Neural progenitor cell (in vitro differentiated cells): ENCODE measurements at regions not wholly inside any gene's neighbourhood (a gene's known extent, or its start where the extent isn't known, plus 50 kb on each side); places are given as distances from the start of the nearest gene placed in this dataset.

Experiments
- CTCF ChIP-seq: fragments of 200-600 bp; sonication (generic); IDR thresholded peaks from 2 replicates; pipeline ENCODE4 v1.5.1; 2017; ENCODE audit warnings: antibody characterized with exemption, mild to moderate bottlenecking
- EZH2 ChIP-seq: fragments of 200-600 bp; sonication (generic); IDR thresholded peaks from 2 replicates; pipeline ENCODE4 v1.6.1; 2017; ENCODE audit warnings: antibody characterized with exemption, mild to moderate bottlenecking, moderate library complexity
- EZH2phosphoT487 ChIP-seq: fragments of 200-600 bp; sonication (generic); IDR thresholded peaks from 2 replicates; pipeline ENCODE4 v1.6.1; 2017; ENCODE audit warnings: antibody characterized with exemption

GRCh38 chr16:51201604-51202003 lies 50.5 kb upstream of the SALL1 start:
- TF ChIP-seq CTCF (peak; percentile 18), EZH2phosphoT487 (no peak), EZH2 (no peak)
